H1 (cell line): ENCODE measurements at regions not wholly inside any gene's neighbourhood (a gene's known extent, or its start where the extent isn't known, plus 50 kb on each side); places are given as distances from the start of the nearest gene placed in this dataset.

Experiments
- CHD2 ChIP-seq: IDR thresholded peaks from 2 replicates; pipeline ENCODE4 v1.6.1; 2012; ENCODE audit warnings: low read length, improper control_type of control experiment
- CTCF ChIP-seq, 3 experiments: IDR thresholded peaks; 1 replicate in 2 of 3; 2 replicates in 1 of 3; pipeline versions ENCODE4 v1.5.1 to v1.6.1; 2011; ENCODE audit warnings: low read length in 3 of 3, mild to moderate bottlenecking in 3 of 3, inconsistent platforms in 2 of 3, low read depth in 1 of 3, moderate library complexity in 1 of 3; ENCODE audit not compliant: insufficient read depth in 1 of 3; ENCODE audit errors: control extremely low read depth in 1 of 3
- EZH2 ChIP-seq: fragments of 200-600 bp; sonication (generic); IDR thresholded peaks from 2 replicates; pipeline ENCODE4 v1.7.1; 2012; ENCODE audit warnings: low read depth, mild to moderate bottlenecking, moderate library complexity, low read length, inconsistent platforms; ENCODE audit not compliant: severe bottlenecking
- MAFK ChIP-seq: IDR thresholded peaks from 2 replicates; pipeline ENCODE4 v1.6.1; 2012; ENCODE audit warnings: low read depth, mild to moderate bottlenecking, improper control_type of control experiment, low read length
- POLR2AphosphoS5 ChIP-seq: IDR thresholded peaks from 2 replicates; pipeline ENCODE4 v1.6.1; 2011; ENCODE audit warnings: low read depth, low read length
- POU5F1 ChIP-seq: IDR thresholded peaks from 2 replicates; pipeline ENCODE4 v1.6.1; 2011; ENCODE audit warnings: low read depth, mild to moderate bottlenecking, low read length, moderate library complexity
- RFX5 ChIP-seq: IDR thresholded peaks from 2 replicates; pipeline ENCODE4 v1.6.1; 2011; ENCODE audit warnings: low read depth, low read length, improper control_type of control experiment, borderline replicate concordance
- SIX5 ChIP-seq: IDR thresholded peaks from 2 replicates; pipeline ENCODE4 v1.6.1; 2011; ENCODE audit warnings: mild to moderate bottlenecking, low read depth, low read length
- SRF ChIP-seq: IDR thresholded peaks from 2 replicates; pipeline ENCODE4 v1.6.1; 2011; ENCODE audit warnings: mild to moderate bottlenecking, low read depth, low read length, moderate library complexity

DNA sequence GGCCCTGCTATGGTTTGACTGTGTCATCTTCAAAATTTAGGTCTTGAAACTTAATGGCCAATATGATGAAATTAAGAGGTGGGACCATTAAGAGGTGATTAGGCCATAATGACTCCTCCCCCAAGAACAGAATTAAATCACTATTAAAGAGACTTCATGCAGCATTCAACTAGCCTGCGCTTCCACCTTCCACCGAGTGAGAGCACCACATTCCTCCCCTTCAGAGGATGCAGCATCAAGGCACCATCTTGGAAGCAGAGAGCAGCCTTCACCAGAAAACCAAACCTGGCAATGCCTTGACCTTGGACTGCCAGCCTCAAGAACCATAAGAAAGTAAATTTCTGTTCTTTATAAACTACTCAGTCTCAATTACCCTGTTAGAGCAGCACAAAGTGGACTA is 371.1 kb upstream of the NFE2L3 start:
- TF ChIP-seq CHD2: no peak
- TF ChIP-seq EZH2: no peak
- TF ChIP-seq POLR2AphosphoS5: no peak
- no peak for TF ChIP-seq CTCF (IDR thresholded peaks at IDR 0.05; ENCODE audit: control extremely low read depth in 1 of 3, insufficient read depth in 1 of 3, low read depth in 1 of 3, low read length in 3 of 3)
- TF ChIP-seq SRF: no peak
- TF ChIP-seq RFX5: no peak
- no peak for TF ChIP-seq SIX5
- TF ChIP-seq POU5F1: no peak
- no peak for TF ChIP-seq MAFK
